GM19025 (cell line): ENCODE measurements at regions not wholly inside any gene's neighbourhood (a gene's known extent, or its start where the extent isn't known, plus 50 kb on each side); places are given as distances from the start of the nearest gene placed in this dataset.
"Not testable (repeated sequence)": the region's sequence is repeated elsewhere in the genome, so short reads cannot be mapped to it uniquely, and the experiment has no call there.

Source experiments
- ATAC-seq: cut with Tn5 transposase; IDR thresholded peaks from one replicate; pipeline ENCODE4 v1.9.1; 2021; ENCODE audit warnings: mild to moderate bottlenecking, low read depth, moderate library complexity; ENCODE audit not compliant: unreplicated experiment

- ATAC-seq = no peak
Observed at GRCh38 chr2:176423819-176424218, 154.6 kb downstream of the MTX2 start.

- no peak for ATAC-seq
Observed at GRCh38 chr2:176424746-176425145, 155.5 kb downstream of the MTX2 start.

GRCh38 chr2:176427549-176427948, 158.3 kb downstream of the MTX2 start:
- no peak for ATAC-seq

- ATAC-seq = not testable (repeated sequence)
Observed at GRCh38 chr2:176428944-176429469, 159.8 kb downstream of the MTX2 start.

- ATAC-seq = no peak
Observed at GRCh38 chr2:176432434-176432833, 163.2 kb downstream of the MTX2 start.

GRCh38 chr2:176435729-176436128, 166.5 kb downstream of the MTX2 start:
- ATAC-seq = no peak

- no peak for ATAC-seq
Observed at GRCh38 chr2:176443946-176444345, 174.7 kb downstream of the MTX2 start.

GRCh38 chr2:176445956-176446355, 176.7 kb downstream of the MTX2 start:
- no peak for ATAC-seq

GRCh38 chr2:176446718-176447414, 177.6 kb downstream of the MTX2 start:
- no peak for ATAC-seq

- ATAC-seq = no peak
Observed at GRCh38 chr2:176447616-176448015, 178.4 kb downstream of the MTX2 start.

GRCh38 chr2:176449852-176450251, 180.6 kb downstream of the MTX2 start:
- no peak for ATAC-seq

GRCh38 chr2:176453784-176454183, 184.5 kb downstream of the MTX2 start:
- ATAC-seq = no peak

GRCh38 chr2:176454893-176455815, 185.9 kb downstream of the MTX2 start:
- no peak for ATAC-seq

GRCh38 chr2:176455816-176456291, 186.6 kb downstream of the MTX2 start:
- no peak for ATAC-seq

- ATAC-seq = no peak
Observed at GRCh38 chr2:176457481-176457880, 188.2 kb downstream of the MTX2 start.

- ATAC-seq = no peak
Observed at GRCh38 chr2:176461098-176461808, 192.0 kb downstream of the MTX2 start.

- no peak for ATAC-seq
Observed at GRCh38 chr2:176461809-176462670, 192.8 kb downstream of the MTX2 start.

GRCh38 chr2:176463546-176463945, 194.3 kb downstream of the MTX2 start:
- no peak for ATAC-seq

- ATAC-seq = no peak
Observed at GRCh38 chr2:176464886-176465564, 195.8 kb downstream of the MTX2 start.
